Neural crest cell (in vitro differentiated cells): ENCODE measurements at regions not wholly inside any gene's neighbourhood (a gene's known extent, or its start where the extent isn't known, plus 50 kb on each side); places are given as distances from the start of the nearest gene placed in this dataset.

ENCODE experiments used
- DNase-seq: peaks from one replicate; pipeline ENCODE4 v3.0.0; 2021; ENCODE audit warnings: low read depth, mixed read lengths, low spot score
- H3K27ac Mint-ChIP-seq: one replicate; pipeline ENCODE4 v1.8.0; 2021; ENCODE audit warnings: mild to moderate bottlenecking, mixed read lengths; ENCODE audit not compliant: unreplicated experiment
- H3K27me3 Mint-ChIP-seq: 2 replicates; pipeline ENCODE4 v1.8.0; 2021; ENCODE audit warnings: low read depth, mild to moderate bottlenecking, mixed read lengths
- H3K36me3 Mint-ChIP-seq: 2 replicates; pipeline ENCODE4 v1.8.0; 2021; ENCODE audit warnings: low read depth, mild to moderate bottlenecking, mixed read lengths
- H3K4me1 Mint-ChIP-seq: 2 replicates; pipeline ENCODE4 v1.8.0; 2021; ENCODE audit warnings: mixed read lengths
- H3K4me3 Mint-ChIP-seq: one replicate; pipeline ENCODE4 v1.8.0; 2021; ENCODE audit warnings: mild to moderate bottlenecking, mixed read lengths
- H3K9me3 Mint-ChIP-seq: 2 replicates; pipeline ENCODE4 v1.8.0; 2021; ENCODE audit warnings: mixed read lengths
- CTCF ChIP-seq: fragments of 200-600 bp; sonication (generic); conservative IDR thresholded peaks from 2 replicates; pipeline ENCODE4 v1.5.0; 2021; ENCODE audit warnings: antibody characterized with exemption, mild to moderate bottlenecking

- TF ChIP-seq CTCF: no peak
- H3K4me1 Mint-ChIP-seq: no peaks in the 10 kb centered on the region
- no peak overlapping the region for H3K4me3 Mint-ChIP-seq
- H3K36me3 Mint-ChIP-seq: peaks cover 6% of the 10 kb centered on the region
- no peak for DNase-seq
- H3K27ac Mint-ChIP-seq: no peak overlapping the region
- no peaks in the 10 kb centered on the region for H3K27me3 Mint-ChIP-seq
- peaks cover 12% of the 10 kb centered on the region for H3K9me3 Mint-ChIP-seq
Observed at GRCh38 chr2:107645586-107645985, 181.1 kb upstream of the RGPD4 start.

- Mint-ChIP-seq H3K4me1 (no peaks in the 10 kb centered on the region), H3K9me3 (peaks cover 7% of the 10 kb centered on the region), H3K27me3 (no peaks in the 10 kb centered on the region), H3K27ac (no peak overlapping the region), H3K4me3 (no peak overlapping the region), H3K36me3 (peaks cover 3% of the 10 kb centered on the region)
- TF ChIP-seq CTCF: no peak
- DNase-seq: no peak
Observed at GRCh38 chr2:107648781-107649404, 177.8 kb upstream of the RGPD4 start.

GRCh38 chr2:107657049-107657448, 169.6 kb upstream of the RGPD4 start:
- DNase-seq: no peak
- no peaks in the 10 kb centered on the region for H3K27me3 Mint-ChIP-seq
- no peak for TF ChIP-seq CTCF
- H3K36me3 Mint-ChIP-seq: no peaks in the 10 kb centered on the region
- H3K9me3 Mint-ChIP-seq: no peaks in the 10 kb centered on the region
- no peak overlapping the region for H3K27ac Mint-ChIP-seq
- no peak overlapping the region for H3K4me3 Mint-ChIP-seq
- H3K4me1 Mint-ChIP-seq: no peaks in the 10 kb centered on the region

GRCh38 chr2:107663632-107664031, 163.1 kb upstream of the RGPD4 start:
- H3K36me3 Mint-ChIP-seq: peaks cover 2% of the 10 kb centered on the region
- no peaks in the 10 kb centered on the region for H3K9me3 Mint-ChIP-seq
- no peak for DNase-seq
- no peak overlapping the region for H3K4me3 Mint-ChIP-seq
- no peaks in the 10 kb centered on the region for H3K4me1 Mint-ChIP-seq
- no peaks in the 10 kb centered on the region for H3K27me3 Mint-ChIP-seq
- TF ChIP-seq CTCF: no peak
- H3K27ac Mint-ChIP-seq: no peak overlapping the region

GRCh38 chr2:107669335-107669734, 157.4 kb upstream of the RGPD4 start:
- peak; percentile 39 for TF ChIP-seq CTCF
- peaks cover 9% of the 10 kb centered on the region for H3K9me3 Mint-ChIP-seq
- no peak for DNase-seq
- peaks cover 7% of the 10 kb centered on the region for H3K36me3 Mint-ChIP-seq
- no peaks in the 10 kb centered on the region for H3K27me3 Mint-ChIP-seq
- H3K4me3 Mint-ChIP-seq: no peak overlapping the region
- no peaks in the 10 kb centered on the region for H3K4me1 Mint-ChIP-seq
- H3K27ac Mint-ChIP-seq: no peak overlapping the region
